H4 (cell line): ENCODE measurements at regions not wholly inside any gene's neighbourhood (a gene's known extent, or its start where the extent isn't known, plus 50 kb on each side); places are given as distances from the start of the nearest gene placed in this dataset.
A peak's percentile ranks its signal among the peaks of the same experiment; 100 is the strongest.
"Not testable (repeated sequence)": the region's sequence is repeated elsewhere in the genome, so short reads cannot be mapped to it uniquely, and the experiment has no call there.

ENCODE experiments used
- DNase-seq: peaks from one replicate; pipeline ENCODE4 v3.0.0-alpha.2; 2015; ENCODE audit warnings: low spot score

DNA sequence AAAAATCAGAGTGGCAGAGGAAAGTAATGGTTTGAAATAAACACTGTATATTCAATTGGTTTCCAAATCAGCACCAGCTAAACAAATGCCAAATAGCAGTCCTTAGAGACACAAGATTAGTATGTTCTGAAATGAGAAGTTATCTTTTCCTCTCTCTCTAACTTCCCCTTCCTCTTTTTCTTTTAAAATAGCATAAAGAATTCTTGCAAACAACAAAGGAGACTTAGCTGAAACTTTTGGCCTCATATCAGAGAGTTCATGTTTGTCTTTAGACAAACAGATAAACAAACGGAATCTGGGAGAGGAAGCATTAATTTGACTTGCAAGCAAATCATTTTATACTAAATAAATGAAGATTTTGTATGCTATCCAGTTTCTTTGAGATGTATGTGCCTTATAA lies 399.0 kb downstream of the GBA3 start:
- DNase-seq, result no peak

DNA sequence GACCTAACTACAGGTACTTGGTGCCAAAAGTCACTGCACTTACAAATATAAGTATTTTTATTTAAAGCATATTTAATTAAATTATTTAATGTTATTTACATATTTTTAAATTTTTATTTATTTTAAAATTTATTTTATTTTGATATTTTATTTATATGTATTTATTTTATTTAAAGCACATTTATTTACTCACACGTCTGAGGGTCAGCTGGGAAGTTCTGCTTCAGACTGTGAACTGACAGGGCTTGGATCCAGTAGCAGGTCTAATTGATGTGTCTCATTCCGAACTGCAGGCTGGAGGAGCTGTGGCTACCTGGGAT lies 392.5 kb downstream of the GBA3 start:
- DNase-seq, result no peak

- no peak for DNase-seq
These were observed 392.0 kb downstream of the GBA3 start for GRCh38 chr4:23084559-23085248.

GRCh38 chr4:23083391-23083790 lies 390.7 kb downstream of the GBA3 start:
- DNase-seq, result no peak

DNA sequence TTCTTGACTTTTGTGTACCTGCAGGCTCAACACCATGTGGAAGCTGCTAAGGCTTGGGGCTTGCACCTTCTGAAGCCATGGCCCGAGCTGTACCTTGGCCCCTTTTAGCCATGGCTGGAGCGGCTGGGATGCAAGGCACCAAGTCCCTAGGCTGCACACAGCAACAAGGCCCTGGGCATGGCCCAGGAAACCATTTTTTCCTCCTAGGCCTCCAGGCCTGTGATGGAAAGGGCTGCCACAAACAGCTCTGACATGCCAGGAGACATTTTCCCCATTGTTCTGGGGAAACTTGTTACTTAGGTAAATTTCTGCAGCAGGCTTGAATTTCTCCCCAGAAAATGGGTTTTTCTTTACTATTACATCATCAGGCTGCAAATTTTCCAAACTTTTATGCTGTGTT lies 387.4 kb downstream of the GBA3 start:
- not testable (repeated sequence) for DNase-seq

- DNase-seq, result no peak
These were observed 378.3 kb downstream of the GBA3 start for GRCh38 chr4:23070848-23071570.

DNA sequence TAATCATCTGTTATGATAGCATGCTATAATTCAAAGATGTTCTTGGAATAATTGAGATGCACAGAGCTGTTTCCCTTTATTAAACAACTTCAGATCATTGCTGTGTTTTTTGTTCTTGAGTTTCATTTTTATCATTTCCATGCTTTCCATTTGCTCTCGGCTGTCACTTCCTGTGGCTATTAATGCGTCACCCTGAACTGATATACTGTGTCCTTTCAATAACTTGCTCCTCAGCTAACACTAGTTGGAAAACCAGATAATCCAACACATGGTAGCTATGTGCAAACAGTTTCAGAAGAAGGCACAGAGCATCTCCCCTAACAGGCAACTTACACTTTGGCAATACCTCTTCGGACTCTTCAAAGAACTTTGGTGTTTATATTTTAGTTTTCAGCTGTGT lies 376.0 kb downstream of the GBA3 start:
- no peak for DNase-seq

DNA sequence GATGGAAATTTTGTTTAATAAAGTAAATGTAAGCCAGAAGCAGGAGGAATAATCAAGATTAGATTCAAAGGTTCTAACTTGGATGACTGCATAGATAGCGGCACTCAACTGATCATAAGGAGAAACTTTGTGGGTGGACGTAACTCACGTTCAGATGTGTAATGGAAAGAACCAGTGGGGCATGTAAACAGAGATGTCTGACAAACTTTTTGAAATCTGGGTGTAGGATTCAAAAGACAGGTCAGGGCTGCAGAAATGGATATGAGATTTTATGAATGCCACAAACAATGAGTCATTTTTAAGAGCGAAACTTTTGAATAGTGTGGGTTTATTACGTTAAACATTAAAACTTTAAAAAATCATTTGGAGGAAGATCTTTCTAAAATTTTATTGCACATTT lies 375.6 kb downstream of the GBA3 start:
- DNase-seq, result no peak

DNA sequence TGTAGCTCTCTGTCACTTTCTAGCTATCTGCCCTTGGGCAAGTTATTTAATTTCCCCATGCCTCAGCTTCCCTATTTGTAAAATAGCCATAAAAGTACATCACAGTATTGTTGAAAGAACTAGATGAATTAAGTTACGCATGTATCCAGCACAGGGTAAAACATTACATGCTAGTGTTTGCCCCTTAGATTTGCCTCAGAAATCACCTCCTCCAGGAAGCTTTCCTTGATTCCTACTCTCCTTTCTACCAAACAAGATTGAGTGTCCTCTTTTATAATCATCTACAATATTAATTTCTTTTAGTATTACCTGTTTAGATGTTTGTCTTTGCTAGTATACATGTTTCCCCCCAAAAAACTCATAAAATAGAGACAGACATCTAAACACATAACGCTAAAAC lies 369.5 kb downstream of the GBA3 start:
- no peak for DNase-seq

- DNase-seq, result no peak
These were observed 368.7 kb downstream of the GBA3 start for GRCh38 chr4:23061431-23061830.

GRCh38 chr4:23060776-23061175 lies 368.0 kb downstream of the GBA3 start:
- DNase-seq, result no peak

DNA sequence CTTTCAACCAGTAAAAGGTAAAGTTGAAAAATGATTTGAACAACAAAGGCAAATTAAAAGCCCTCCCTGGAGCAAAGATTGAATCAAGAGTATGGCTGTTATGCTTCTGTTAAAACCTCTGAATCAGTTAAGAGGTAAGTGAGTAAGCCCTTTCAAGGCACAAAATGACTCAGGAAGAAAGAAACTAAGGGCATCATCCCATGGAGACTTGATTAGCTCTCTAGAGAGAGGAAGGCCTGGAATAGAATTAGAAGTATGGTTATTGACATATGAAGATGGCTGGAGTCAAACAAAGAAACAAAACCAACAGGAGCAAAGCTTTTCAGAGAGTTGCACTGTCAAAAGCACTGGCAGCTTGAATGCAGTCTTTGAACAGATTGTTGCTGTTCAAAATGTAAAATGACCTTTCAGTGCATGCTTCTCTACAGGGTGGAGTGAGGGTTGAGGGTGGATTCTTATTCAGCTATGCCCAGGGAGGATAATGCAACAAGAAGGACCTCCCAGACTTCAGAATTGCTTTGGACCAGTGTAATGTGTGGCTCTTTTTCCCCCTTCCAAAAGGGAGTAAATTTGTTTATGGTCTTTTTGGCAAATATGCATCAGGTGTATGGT lies 365.5 kb downstream of the GBA3 start:
- DNase-seq, result no peak

GRCh38 chr4:23041501-23041900 lies 348.8 kb downstream of the GBA3 start:
- DNase-seq, result no peak

GRCh38 chr4:23040539-23040938 lies 347.8 kb downstream of the GBA3 start:
- DNase-seq, result no peak

DNA sequence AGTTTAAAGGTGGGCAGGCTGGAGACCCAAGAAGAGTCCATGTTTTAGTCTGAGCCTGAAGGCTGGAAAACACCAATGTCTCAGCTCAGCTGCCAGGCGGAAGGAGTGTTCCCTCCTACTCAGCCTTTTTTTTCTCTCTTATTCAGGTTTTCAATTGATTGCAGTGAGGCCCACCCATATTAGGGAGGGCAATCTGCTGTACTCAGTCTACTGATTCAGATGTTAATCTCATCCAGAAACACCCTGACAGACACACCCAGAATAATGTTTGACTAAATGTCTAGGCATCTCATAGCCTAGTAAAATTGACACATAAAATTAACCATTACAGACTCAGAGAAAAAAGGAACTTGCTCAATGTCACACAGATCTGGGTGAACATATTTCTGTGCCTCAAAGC lies 347.1 kb downstream of the GBA3 start:
- DNase-seq, result no peak

DNA sequence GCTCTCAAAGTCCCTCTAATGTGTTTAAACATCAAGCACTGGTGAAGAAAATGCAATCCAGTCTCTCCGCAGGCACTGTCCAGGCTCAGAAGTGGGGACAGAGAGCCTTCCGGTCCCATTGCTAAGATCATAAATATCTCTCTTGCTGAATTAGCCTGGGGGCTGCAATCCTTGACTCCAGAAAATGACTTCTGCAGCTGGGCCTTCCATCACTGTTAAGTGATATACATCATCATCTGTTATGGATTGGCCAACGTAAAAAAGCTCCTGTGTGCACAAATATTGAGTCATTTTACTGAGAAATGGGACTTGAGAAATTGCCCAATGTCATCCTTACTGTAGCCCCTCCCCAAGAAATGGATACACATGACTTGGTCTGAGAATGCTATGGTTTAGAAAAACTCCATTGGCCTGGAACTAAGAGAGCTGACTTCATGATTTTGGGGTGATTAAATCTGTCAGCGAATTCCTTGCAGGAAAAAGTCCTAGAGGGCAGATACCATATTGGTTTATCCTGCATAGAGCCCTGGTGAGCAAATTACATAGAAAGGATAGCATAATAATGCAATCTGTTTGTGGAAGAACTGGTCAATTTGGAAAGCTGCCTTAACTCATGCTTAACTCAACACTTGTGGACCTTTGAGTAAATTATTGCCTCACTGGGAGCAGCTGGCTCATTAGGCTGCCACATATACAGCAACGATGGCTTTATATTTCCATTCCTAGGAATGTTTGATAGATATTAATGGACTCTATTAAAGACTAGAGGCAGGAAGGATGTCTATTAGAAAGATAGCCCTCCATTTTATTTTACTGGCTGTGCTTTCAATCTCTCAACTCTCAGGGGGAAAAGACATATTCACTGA lies 346.1 kb downstream of the GBA3 start:
- no peak for DNase-seq

GRCh38 chr4:23036921-23037495 lies 344.3 kb downstream of the GBA3 start:
- DNase-seq, result no peak

DNA sequence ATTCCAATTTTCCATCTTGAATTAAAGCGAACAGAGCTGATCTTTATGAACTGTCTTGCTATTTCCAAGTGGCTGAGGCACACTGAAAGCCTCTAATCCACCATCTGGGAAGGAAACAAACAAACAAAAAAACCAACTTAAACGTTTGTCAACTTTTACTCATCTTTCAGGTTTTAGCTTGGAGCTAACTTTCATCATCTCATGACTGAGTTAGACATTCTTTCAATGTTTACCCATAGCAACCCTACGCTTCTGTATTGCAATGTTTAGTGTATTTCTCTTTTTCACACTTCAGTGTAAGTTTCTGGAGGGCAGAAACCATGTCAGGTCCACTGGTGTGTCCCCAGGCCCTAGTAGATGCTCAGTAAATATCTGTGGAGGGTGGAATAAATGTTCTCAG lies 343.8 kb downstream of the GBA3 start:
- DNase-seq, result no peak

DNA sequence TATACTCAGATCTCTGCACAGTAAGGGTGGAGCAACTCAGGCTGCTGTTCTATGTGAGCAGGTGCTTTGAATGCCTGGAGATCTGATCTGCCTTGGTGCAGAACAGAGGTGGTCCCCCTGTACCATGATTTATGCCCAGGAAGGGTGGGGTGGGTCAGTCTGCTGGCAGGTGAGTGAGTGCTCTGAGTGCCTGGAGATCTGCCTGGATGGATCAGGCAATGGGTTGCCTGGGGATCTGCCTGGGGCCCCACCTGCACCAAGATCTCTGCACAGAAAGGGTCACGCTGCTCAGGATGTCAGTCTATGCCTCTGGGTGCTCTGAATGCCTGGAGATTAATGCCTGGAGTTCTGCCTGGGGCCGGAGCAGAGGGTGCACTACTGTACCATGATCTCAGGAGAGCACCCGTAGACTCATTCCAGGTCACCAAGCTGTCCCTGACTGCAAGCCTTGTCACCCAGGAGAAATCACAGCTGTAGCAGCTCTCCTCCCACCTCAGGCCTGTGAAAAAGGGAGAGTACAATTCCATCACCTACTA lies 342.9 kb downstream of the GBA3 start:
- DNase-seq, result no peak

DNA sequence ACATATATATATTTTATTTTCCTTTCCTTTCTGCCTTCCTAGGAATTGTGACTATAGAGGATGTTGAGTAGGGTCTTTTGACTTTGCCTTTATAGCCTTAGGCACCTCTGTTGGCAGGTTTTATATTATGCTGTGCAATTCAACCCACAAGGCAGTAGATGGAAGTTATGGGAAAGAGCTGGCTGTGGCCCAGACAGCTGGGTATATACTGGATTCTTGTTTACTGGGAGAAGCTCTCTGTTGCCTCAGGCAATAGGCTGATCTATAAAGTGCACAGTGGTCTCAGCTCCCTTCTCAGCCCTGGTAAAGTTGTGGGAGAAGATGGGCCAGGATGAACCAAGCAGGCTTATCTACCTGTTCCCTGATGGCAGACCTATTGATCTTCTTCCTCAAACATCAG lies 342.0 kb downstream of the GBA3 start:
- DNase-seq, result peak; percentile 19

DNA sequence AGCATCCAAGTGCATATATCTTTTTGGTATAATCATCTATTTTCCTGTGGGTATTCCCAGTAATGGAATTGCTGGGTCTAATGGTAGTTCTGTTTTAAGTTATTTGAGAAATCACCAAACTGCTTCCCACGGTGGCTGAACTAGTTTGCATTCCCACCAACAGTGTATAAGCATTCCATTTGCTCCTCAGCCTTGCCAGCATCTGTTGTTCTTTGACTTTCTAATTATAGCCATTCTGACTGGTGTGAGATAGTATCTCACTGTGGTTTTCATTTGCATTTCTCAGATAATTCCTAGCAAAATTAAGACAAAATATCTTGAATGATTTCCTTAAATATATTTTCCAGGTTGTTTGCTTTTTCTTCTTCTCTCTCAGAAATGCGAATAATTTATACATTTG lies 341.1 kb downstream of the GBA3 start:
- DNase-seq, result peak; percentile 16

- peak; percentile 40 for DNase-seq
These were observed 336.1 kb downstream of the GBA3 start for GRCh38 chr4:23028875-23029274.
